Right lobe of liver (tissue), 6 donors: ENCODE measurements at regions not wholly inside any gene's neighbourhood (a gene's known extent, or its start where the extent isn't known, plus 50 kb on each side); places are given as distances from the start of the nearest gene placed in this dataset.
"Not testable (repeated sequence)": the region's sequence is repeated elsewhere in the genome, so short reads cannot be mapped to it uniquely, and the experiment has no call there.

ENCODE experiments used
- ATAC-seq, 4 donors: fragments of 200-7000 bp; cut with Tn5 transposase; one replicate each; pipeline ENCODE4 v1.9.1; 2020; ENCODE audit warnings: mild to moderate bottlenecking in 4 of 4, moderate library complexity in 4 of 4
- DNase-seq, 3 donors: peaks; one replicate each; pipeline ENCODE4 v3.0.0-alpha.2; 2020
- H3K27ac ChIP-seq, 3 donors: fragments of 200-600 bp; one replicate each; pipeline ENCODE4 v1.8.0; 2022
- H3K27me3 ChIP-seq, 2 donors: fragments of 200-600 bp; one replicate each; pipeline ENCODE4 v1.8.0; 2022
- H3K36me3 ChIP-seq, 4 donors: fragments of 200-600 bp; sonication (generic) in 1 of 4; one replicate each; pipeline versions ENCODE4 v1.5.1 to v1.8.0; 2017 to 2022; ENCODE audit warnings: control low read depth in 1 of 4
- H3K4me1 ChIP-seq, 4 donors: fragments of 200-600 bp; sonication (generic) in 1 of 4; one replicate each; pipeline versions ENCODE4 v1.5.1 to v1.8.0; 2017 to 2022; ENCODE audit warnings: control low read depth in 1 of 4
- H3K4me3 ChIP-seq, 3 donors: fragments of 200-600 bp; one replicate each; pipeline ENCODE4 v1.8.0; 2022
- H3K9me3 ChIP-seq, 4 donors: fragments of 200-600 bp; sonication (generic) in 1 of 4; one replicate each; pipeline versions ENCODE4 v1.5.1 to v1.8.0; 2017 to 2022; ENCODE audit warnings: control low read depth in 1 of 4
- CTCF ChIP-seq, 4 donors: fragments of 200-600 bp in 3 of 4; fragments of 450-650 bp in 1 of 4; IDR thresholded peaks; one replicate each; pipeline versions ENCODE4 v1.5.1 to v1.8.0; 2016 to 2022; ENCODE audit warnings: antibody characterized with exemption in 4 of 4, mild to moderate bottlenecking in 2 of 4
- POLR2A ChIP-seq: fragments of 450-650 bp; IDR thresholded peaks from one replicate; pipeline ENCODE4 v1.6.1; 2017; ENCODE audit warnings: antibody characterized with exemption, mild to moderate bottlenecking
- WGBS: methylation state at CpG from one replicate; pipeline ENCODE4 v1.1.6; 2018; ENCODE audit warnings: low coverage, low lambda C conversion rate; ENCODE audit not compliant: insufficient coverage; ENCODE audit errors: missing lambda C conversion rate; 5-methylcytosine and 5-hydroxymethylcytosine counted together
- intact Hi-C, 2 donors: fragments of 100-400 bp; cut with DNase I; formaldehyde crosslinking; loops; one replicate each; pipeline versions ENCODE4 v1.11.2 to v1.14.1; 2022
- donor health status: DM: no; HTN: yes; CAD: no.
- donor health status: DM: no; HTN: no; CAD: no.
- donor health status: DM: no; HTN: no; CAD: no.
- donor health status: DM: no; HTN: yes; CAD: no.
- donor health status: DM: no; HTN: yes; CAD: no.

GRCh38 chr2:55775828-55776227, 82.2 kb upstream of the PNPT1 start:
- H3K9me3 ChIP-seq: no peaks in the 10 kb centered on the region
- DNase-seq (no peak), ATAC-seq (no peak)
- no peak overlapping the region for H3K27ac ChIP-seq
- 46% methylated on average over 4 of the region's 4 CpGs for WGBS
- no peak for TF ChIP-seq POLR2A
- TF ChIP-seq CTCF (IDR thresholded peaks at IDR 0.05): no peak
- no peak overlapping the region for H3K4me3 ChIP-seq
- no peaks in the 10 kb centered on the region for H3K27me3 ChIP-seq
- no peaks in the 10 kb centered on the region for H3K4me1 ChIP-seq
- intact Hi-C loops: loop anchor here in 1 of 2 donors (10.0 kb wide), 1 partner anchor 189 kb away; no protein-coding TSS in a partner anchor
- no peaks in the 10 kb centered on the region for H3K36me3 ChIP-seq

- not testable (repeated sequence) for H3K9me3 ChIP-seq, H3K4me3 ChIP-seq, ATAC-seq, DNase-seq, H3K36me3 ChIP-seq, H3K27me3 ChIP-seq, H3K4me1 ChIP-seq, H3K27ac ChIP-seq
- intact Hi-C loops: loop anchor here in 1 of 2 donors (10.0 kb wide), 1 partner anchor 191 kb away; no protein-coding TSS in a partner anchor
- WGBS: no CpG with 5 or more reads among the region's 31 CpGs
Observed at GRCh38 chr2:55773651-55774050, 80.0 kb upstream of the PNPT1 start.

- H3K36me3 ChIP-seq: no peaks in the 10 kb centered on the region
- 53% methylated on average over 7 of the region's 7 CpGs for WGBS
- intact Hi-C loops: loop anchor here in 1 of 2 donors (10.0 kb wide), 1 partner anchor 192 kb away; no protein-coding TSS in a partner anchor
- H3K9me3 ChIP-seq: no peaks in the 10 kb centered on the region
- H3K4me1 ChIP-seq: no peaks in the 10 kb centered on the region
- TF ChIP-seq CTCF (IDR thresholded peaks at IDR 0.05) (no peak), POLR2A (no peak)
- H3K27me3 ChIP-seq: no peaks in the 10 kb centered on the region
- DNase-seq: no peak
- H3K27ac ChIP-seq: no peak overlapping the region
- H3K4me3 ChIP-seq: no peak overlapping the region
- ATAC-seq: no peak
Observed at GRCh38 chr2:55772109-55772980, 78.7 kb upstream of the PNPT1 start.

- H3K27ac ChIP-seq: no peak overlapping the region
- no peaks in the 10 kb centered on the region for H3K27me3 ChIP-seq
- ATAC-seq (peak in 2 of 4 donors; percentile 36 to 49), DNase-seq (no peak)
- H3K4me1 ChIP-seq: no peaks in the 10 kb centered on the region
- WGBS: 14% methylated on average over 2 of the region's 2 CpGs
- TF ChIP-seq POLR2A (no peak), CTCF (IDR thresholded peaks at IDR 0.05) (peak; percentile 54 to 71 (median 59))
- intact Hi-C loops: loop anchor here in 1 of 2 donors (10.0 kb wide), 1 partner anchor 193 kb away; no protein-coding TSS in a partner anchor
- no peak overlapping the region for H3K4me3 ChIP-seq
- no peaks in the 10 kb centered on the region for H3K9me3 ChIP-seq
- no peaks in the 10 kb centered on the region for H3K36me3 ChIP-seq
Observed at GRCh38 chr2:55771612-55772011, 78.0 kb upstream of the PNPT1 start.

- no peak for TF ChIP-seq CTCF (IDR thresholded peaks at IDR 0.05)
- TF ChIP-seq POLR2A: no peak
- Histone ChIP-seq H3K4me3 (no peak overlapping the region), H3K27me3 (no peaks in the 10 kb centered on the region), H3K9me3 (no peaks in the 10 kb centered on the region), H3K4me1 (no peaks in the 10 kb centered on the region), H3K27ac (no peak overlapping the region), H3K36me3 (no peaks in the 10 kb centered on the region)
- ATAC-seq (no peak), DNase-seq (no peak)
- WGBS: 38% methylated on average over 2 of the region's 2 CpGs
- intact Hi-C loops: loop anchor here in 1 of 2 donors (10.0 kb wide), 1 partner anchor 196 kb away; no protein-coding TSS in a partner anchor
Observed at GRCh38 chr2:55768991-55769390, 75.3 kb upstream of the PNPT1 start.
